Neutrophil (primary cell): ENCODE measurements at regions not wholly inside any gene's neighbourhood (a gene's known extent, or its start where the extent isn't known, plus 50 kb on each side); places are given as distances from the start of the nearest gene placed in this dataset.

Experiments
- H3K27ac ChIP-seq: fragments of 200-600 bp; sonication (generic); 2 replicates; pipeline ENCODE4 v1.5.1; 2016; ENCODE audit warnings: mild to moderate bottlenecking, moderate library complexity
- H3K27me3 ChIP-seq: fragments of 200-600 bp; sonication (generic); 2 replicates; pipeline ENCODE4 v1.6.0; 2016; ENCODE audit warnings: mild to moderate bottlenecking
- H3K36me3 ChIP-seq: fragments of 200-600 bp; sonication (generic); 2 replicates; pipeline ENCODE4 v1.5.1; 2017
- H3K4me1 ChIP-seq, 2 experiments: fragments of 200-600 bp in 1 of 2; sonication (generic) in 1 of 2; 1 replicate in 1 of 2; 2 replicates in 1 of 2; pipeline versions ENCODE4 v1.5.1 to v1.6.1; 2013 to 2016; ENCODE audit warnings: low read depth in 1 of 2, low read length in 1 of 2, mild to moderate bottlenecking in 1 of 2, moderate library complexity in 1 of 2; ENCODE audit not compliant: control insufficient read depth in 1 of 2, insufficient read depth in 1 of 2
- H3K4me3 ChIP-seq, 2 experiments: fragments of 200-600 bp in 1 of 2; sonication (generic) in 1 of 2; 1 replicate in 1 of 2; 2 replicates in 1 of 2; pipeline ENCODE4 v1.5.1; 2013 to 2016; ENCODE audit warnings: low read depth in 1 of 2, low read length in 1 of 2, mild to moderate bottlenecking in 1 of 2, moderate library complexity in 1 of 2
- H3K9me3 ChIP-seq: fragments of 200-600 bp; sonication (generic); 2 replicates; pipeline ENCODE4 v1.5.1; 2016
- CTCF ChIP-seq: fragments of 200-600 bp; sonication (generic); IDR thresholded peaks from 2 replicates; pipeline ENCODE4 v1.5.1; 2016; ENCODE audit warnings: antibody characterized with exemption

GRCh38 chr5:67375606-67376005 is 179.0 kb upstream of the CD180 start:
- no peaks in the 10 kb centered on the region for H3K9me3 ChIP-seq
- no peak overlapping the region for H3K27ac ChIP-seq
- no peaks in the 10 kb centered on the region for H3K36me3 ChIP-seq
- no peak overlapping the region for H3K4me3 ChIP-seq
- H3K4me1 ChIP-seq: no peaks in the 10 kb centered on the region
- H3K27me3 ChIP-seq: no peaks in the 10 kb centered on the region
- TF ChIP-seq CTCF: no peak

GRCh38 chr5:67374378-67374777 is 177.8 kb upstream of the CD180 start:
- TF ChIP-seq CTCF: no peak
- H3K27ac ChIP-seq: no peak overlapping the region
- H3K4me1 ChIP-seq: no peaks in the 10 kb centered on the region
- H3K9me3 ChIP-seq: no peaks in the 10 kb centered on the region
- no peaks in the 10 kb centered on the region for H3K27me3 ChIP-seq
- no peak overlapping the region for H3K4me3 ChIP-seq
- no peaks in the 10 kb centered on the region for H3K36me3 ChIP-seq

GRCh38 chr5:67373518-67373917 is 176.9 kb upstream of the CD180 start:
- no peak for TF ChIP-seq CTCF
- H3K36me3 ChIP-seq: no peaks in the 10 kb centered on the region
- no peaks in the 10 kb centered on the region for H3K9me3 ChIP-seq
- H3K27ac ChIP-seq: no peak overlapping the region
- H3K4me3 ChIP-seq: no peak overlapping the region
- H3K27me3 ChIP-seq: no peaks in the 10 kb centered on the region
- no peaks in the 10 kb centered on the region for H3K4me1 ChIP-seq

GRCh38 chr5:67372887-67373286 is 176.3 kb upstream of the CD180 start:
- Histone ChIP-seq H3K4me3 (no peak overlapping the region), H3K27me3 (no peaks in the 10 kb centered on the region), H3K27ac (no peak overlapping the region), H3K4me1 (no peaks in the 10 kb centered on the region), H3K36me3 (no peaks in the 10 kb centered on the region), H3K9me3 (no peaks in the 10 kb centered on the region)
- no peak for TF ChIP-seq CTCF

GRCh38 chr5:67371924-67372323 is 175.3 kb upstream of the CD180 start:
- no peak for TF ChIP-seq CTCF
- Histone ChIP-seq H3K9me3 (no peaks in the 10 kb centered on the region), H3K4me3 (no peak overlapping the region), H3K27me3 (no peaks in the 10 kb centered on the region), H3K4me1 (no peaks in the 10 kb centered on the region), H3K27ac (no peak overlapping the region), H3K36me3 (no peaks in the 10 kb centered on the region)
